AG04449 (cell line): ENCODE measurements at regions not wholly inside any gene's neighbourhood (a gene's known extent, or its start where the extent isn't known, plus 50 kb on each side); places are given as distances from the start of the nearest gene placed in this dataset.

ENCODE experiments used
- CTCF ChIA-PET: fragments of 350-600 bp; formaldehyde crosslinking; extraction: SDS; loops from one replicate; lab custom pipeline; 2021; ENCODE audit warnings: antibody characterized with exemption; lab: Yijun Ruan, JAX
- POLR2A ChIA-PET: fragments of 400-600, 350-600 bp; formaldehyde crosslinking; extraction: SDS; loops from one replicate; lab custom pipeline; 2020; ENCODE audit warnings: antibody characterized with exemption, inconsistent platforms; lab: Yijun Ruan, JAX
- DNase-seq: peaks from one replicate; pipeline ENCODE4 v3.0.0-alpha.2; 2010; ENCODE audit warnings: low read depth, low spot score
- H3K4me3 ChIP-seq: 2 replicates; pipeline ENCODE4 v1.5.1; 2011; ENCODE audit warnings: low read depth, mild to moderate bottlenecking, control low read depth, low read length
- TF ChIP-seq, protein P1 (sequence below): IDR thresholded peaks from one replicate; pipeline ENCODE4 v1.5.1; 2011; ENCODE audit warnings: mild to moderate bottlenecking, moderate library complexity, low read length, control low read depth, inconsistent platforms; ENCODE audit not compliant: insufficient read depth; ENCODE audit errors: missing control alignments

DNA sequence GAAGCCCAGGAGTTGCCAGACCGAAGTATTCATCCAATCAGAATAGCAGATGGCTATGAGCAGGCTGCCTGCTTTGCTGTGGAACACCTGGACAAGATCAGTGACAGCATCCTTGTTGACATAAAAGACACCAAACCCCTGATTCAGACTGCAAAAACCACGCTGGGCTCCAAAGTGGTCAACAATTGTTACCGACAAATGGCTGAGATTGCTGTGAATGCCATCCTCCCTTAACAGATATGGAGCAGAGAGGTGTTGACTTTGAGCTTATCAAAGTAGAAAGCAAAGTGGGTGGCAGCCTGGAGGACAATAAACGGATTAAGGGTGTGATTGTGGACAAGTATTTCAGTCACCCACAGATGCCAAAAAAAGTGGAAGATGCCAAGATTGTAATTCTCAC, 250.3 kb upstream of the OBI1 start:
- no peak overlapping the region for H3K4me3 ChIP-seq
- no peak for DNase-seq
- POLR2A ChIA-PET = no interaction called here
- CTCF ChIA-PET = no interaction called here
- TF ChIP-seq, protein P1, sequence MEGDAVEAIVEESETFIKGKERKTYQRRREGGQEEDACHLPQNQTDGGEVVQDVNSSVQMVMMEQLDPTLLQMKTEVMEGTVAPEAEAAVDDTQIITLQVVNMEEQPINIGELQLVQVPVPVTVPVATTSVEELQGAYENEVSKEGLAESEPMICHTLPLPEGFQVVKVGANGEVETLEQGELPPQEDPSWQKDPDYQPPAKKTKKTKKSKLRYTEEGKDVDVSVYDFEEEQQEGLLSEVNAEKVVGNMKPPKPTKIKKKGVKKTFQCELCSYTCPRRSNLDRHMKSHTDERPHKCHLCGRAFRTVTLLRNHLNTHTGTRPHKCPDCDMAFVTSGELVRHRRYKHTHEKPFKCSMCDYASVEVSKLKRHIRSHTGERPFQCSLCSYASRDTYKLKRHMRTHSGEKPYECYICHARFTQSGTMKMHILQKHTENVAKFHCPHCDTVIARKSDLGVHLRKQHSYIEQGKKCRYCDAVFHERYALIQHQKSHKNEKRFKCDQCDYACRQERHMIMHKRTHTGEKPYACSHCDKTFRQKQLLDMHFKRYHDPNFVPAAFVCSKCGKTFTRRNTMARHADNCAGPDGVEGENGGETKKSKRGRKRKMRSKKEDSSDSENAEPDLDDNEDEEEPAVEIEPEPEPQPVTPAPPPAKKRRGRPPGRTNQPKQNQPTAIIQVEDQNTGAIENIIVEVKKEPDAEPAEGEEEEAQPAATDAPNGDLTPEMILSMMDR = no peak

- CTCF ChIA-PET = no interaction called here
- POLR2A ChIA-PET = no interaction called here
Observed at GRCh38 chr13:78907006-78907405, 248.1 kb upstream of the OBI1 start.

DNA sequence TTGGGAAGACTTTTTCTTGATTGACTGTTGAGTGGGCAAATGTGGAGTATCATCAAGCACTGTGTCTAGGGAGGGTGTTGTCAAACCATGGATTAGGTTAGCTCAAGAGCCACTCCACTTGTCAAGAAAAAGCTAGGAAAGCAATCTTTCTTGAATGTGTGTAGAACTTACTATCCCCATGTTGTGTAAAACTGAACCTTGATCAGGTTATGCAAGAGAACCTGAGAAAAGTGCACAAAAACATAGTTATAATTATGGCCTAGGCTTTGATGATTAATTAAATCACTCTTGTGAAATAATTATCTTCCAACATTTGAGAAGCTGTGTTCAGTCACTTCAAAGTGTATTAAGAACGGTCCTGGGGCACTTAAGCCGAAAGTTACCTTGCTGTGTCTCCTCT, 238.2 kb upstream of the OBI1 start:
- TF ChIP-seq, protein P1 = no peak
- ChIA-PET CTCF (no interaction called here), POLR2A (no interaction called here)
- no peak for DNase-seq
- H3K4me3 ChIP-seq = no peak overlapping the region

More at GRCh38 chr13:78907006-78907405, 248.1 kb upstream of the OBI1 start:
- TF ChIP-seq, protein P1 = no peak
- no peak overlapping the region for H3K4me3 ChIP-seq
- DNase-seq = no peak

DNA sequence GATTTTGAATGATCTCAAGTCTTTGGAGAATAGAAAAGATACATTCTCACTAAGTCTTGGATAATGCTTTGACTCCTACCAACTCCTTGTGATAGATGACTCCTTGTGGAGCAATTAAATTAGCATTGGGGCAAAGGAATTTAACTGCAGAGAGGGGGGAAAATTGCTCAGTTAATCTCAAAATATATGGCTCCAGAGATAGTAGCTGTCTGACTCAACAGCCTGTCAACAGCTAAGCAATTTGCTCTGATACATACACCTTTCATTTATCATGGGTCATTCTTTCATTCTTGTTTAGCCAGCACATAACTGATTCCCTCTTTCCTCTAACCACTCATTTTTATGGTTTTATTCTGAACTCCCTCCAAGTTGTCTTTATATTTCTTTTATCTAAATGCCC, 225.6 kb upstream of the OBI1 start:
- ChIA-PET POLR2A (no interaction called here), CTCF (no interaction called here)
- TF ChIP-seq, protein P1 = no peak
- no peak overlapping the region for H3K4me3 ChIP-seq
- DNase-seq = no peak

DNA sequence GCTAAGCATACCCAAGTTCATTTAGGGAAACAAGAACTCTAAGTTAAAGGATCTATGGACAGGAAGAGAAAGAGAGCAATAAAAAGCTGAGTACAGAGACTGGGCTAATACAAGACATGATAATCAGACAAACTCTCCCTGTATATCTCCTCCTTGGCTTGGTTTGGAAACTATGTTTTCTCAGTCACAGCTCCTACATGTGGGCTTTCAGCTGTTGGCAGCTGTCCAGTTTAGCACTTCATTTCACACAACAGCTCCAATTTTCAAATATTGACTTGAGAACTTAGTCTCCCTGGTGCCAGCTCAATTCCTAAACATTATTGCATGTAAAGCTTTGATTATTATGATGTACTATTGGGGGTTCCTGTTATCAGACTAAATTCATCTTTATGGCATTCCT, 222.8 kb upstream of the OBI1 start:
- ChIA-PET POLR2A (no interaction called here), CTCF (no interaction called here)
- TF ChIP-seq, protein P1 = no peak
- no peak overlapping the region for H3K4me3 ChIP-seq
- DNase-seq = no peak

DNA sequence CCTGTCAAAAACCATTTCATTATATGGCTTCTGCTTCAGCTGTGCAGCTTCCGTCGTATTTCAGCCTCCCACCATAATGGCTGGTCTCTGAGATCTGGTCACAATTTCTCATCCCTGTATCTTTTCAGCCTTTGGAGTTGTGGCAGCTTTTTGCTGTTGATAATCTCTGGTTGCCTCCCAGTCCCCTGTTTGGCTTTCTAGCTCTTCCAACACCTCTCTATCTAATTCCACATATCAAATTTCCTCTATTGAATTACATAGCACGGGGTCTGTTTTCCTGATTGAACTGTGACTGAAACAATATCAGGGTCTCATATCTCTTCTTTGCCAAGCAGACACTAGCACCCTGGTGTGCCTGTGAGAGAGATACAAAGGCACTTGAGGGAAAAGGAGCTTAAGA, 222.1 kb upstream of the OBI1 start:
- no peak overlapping the region for H3K4me3 ChIP-seq
- TF ChIP-seq, protein P1 = no peak
- ChIA-PET POLR2A (no interaction called here), CTCF (no interaction called here)
- DNase-seq = no peak
